IPS-11a (cell line): ENCODE measurements at regions not wholly inside any gene's neighbourhood (a gene's known extent, or its start where the extent isn't known, plus 50 kb on each side); places are given as distances from the start of the nearest gene placed in this dataset.
"Not testable (repeated sequence)": the region's sequence is repeated elsewhere in the genome, so short reads cannot be mapped to it uniquely, and the experiment has no call there.

Experiments used
- H3K4me3 ChIP-seq: one replicate; pipeline ENCODE4 v1.5.1; 2013; ENCODE audit warnings: low read depth, low read length, control low read depth

DNA sequence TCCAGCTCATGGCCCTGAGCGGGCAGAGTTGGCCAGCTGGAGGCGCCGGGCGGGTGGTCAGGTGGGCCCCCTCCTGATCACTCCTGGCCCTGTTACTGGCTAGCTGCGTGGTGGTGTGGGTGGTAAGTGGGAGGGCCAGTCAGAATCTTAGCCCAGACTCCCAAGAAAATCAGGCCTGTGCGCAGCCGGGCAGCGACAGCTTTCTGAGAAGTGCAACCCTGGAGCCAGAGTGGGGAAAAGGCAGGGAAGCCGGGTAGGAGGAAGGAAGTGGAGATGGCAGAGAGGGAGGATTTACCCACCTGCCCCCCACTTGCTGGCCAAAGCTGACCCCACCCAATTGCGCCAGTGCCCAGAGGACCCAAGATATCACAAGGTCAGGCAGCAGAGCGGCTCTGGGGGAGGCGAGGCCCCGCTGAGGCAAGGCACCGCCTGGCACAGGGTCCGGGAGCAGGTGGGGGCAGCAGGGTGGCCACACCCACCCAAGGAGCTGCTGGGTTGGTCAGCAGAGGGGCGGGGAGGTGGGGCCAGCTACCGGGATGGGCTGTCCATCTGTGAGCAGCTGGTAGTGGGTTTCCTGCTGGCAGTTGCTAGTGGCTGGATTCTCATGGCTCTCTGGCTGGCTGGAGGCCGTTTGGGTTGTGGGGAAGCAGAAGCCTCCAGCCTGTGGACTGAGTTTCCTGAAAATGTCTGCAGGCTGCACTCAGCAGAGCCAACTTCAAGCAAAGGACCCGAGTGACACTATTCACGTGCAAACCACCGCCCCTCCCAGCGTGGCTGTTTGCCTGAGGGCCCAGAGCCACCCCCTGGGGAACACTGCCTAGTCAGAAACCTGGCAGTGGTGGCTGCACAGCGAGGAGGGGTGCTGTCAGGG, 196.4 kb downstream of the IGLL1 start:
- no peak overlapping the region for H3K4me3 ChIP-seq

DNA sequence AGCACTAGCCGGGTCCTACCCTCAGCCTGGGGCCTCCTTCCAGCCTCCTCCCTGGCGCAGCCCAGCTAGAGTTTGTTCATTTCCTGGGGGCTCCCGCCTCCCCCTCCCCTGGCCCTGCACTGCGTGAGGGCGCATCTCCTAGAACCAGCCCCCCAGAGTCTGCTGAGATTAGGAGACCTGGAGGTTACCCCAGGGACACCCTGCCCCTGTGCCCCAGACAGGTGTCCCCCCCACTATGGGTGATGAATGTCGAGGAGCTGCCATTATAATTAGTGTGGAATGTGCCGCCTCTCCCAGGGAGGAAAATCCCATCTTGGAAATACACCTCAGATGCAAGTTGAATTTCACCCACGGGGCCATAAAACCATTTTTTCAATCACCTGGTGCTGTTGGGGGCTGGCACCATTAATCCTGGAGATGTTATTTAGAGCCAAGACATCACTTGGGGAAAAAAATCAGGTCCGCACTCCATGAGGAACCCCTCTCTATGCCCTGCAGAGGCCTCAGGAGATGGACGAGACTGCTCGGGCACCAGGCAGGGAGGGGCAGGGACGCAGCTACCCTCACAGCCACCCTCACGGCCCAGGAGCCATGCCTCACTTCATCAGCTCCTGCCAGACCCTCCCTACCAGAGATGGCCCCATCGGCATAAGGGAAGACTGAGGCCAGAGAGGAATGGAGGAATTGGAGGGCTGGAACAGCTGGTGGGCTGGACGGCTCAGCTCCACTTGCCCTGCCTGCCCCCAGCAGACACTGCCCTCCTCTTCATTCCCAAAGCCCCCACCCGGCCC, 197.5 kb downstream of the IGLL1 start:
- no peak overlapping the region for H3K4me3 ChIP-seq

DNA sequence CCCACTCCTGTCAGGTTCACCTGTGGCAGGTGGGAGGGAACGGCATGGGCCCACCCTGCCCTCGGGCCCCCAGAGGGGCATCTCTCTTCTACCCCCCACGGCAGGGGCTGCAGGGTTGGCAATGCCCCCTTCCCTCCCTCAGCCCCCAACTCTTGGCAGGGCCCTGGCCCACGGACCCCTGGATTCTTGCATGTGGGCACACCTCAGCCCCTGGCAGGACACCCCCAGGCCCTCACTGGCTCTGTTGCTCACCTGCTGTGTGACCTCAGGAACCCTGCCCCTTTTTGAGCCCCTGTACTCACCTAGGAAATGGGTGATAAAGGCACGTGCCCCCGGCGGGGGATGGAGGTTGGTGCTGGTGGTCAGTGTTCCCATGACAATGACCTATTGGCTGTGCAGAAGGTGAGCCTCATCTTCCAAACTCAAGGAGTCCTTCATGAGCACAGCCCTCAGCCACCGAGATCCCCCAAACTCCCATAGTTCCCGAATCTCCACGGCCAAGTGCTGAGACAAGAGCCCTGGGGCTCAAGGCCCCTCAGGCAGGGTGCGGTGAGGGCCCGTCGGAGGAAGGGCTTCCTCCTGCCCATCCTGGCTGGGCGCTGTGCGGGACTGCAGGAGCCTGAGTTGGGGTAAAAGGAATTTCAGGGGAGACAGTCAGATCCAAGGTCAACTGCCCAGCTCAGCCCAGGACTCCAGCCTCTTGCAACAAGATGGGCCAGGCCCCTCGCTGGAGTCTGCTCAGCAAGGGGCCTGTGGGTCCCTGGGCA, 198.2 kb downstream of the IGLL1 start:
- no peak overlapping the region for H3K4me3 ChIP-seq

DNA sequence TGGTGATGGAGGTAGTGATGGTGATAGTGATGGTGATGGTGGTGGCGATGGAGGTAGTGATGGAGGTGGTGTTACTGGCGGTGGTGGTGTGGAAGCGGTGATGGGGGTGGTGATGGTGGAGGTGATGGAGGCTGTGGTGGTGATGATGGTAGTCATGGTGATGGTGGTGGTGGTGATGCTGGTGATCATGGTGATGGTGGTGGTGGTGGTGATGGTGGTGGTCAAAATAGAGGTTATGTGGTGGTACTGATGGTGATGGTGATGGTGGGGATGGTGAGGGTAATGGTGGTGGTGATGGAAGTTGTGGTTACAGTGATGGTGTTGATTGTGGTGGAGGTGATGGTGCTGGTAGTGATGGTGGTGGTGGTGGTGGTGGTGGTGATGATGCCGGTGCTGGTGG, 199.2 kb downstream of the IGLL1 start:
- no peak overlapping the region for H3K4me3 ChIP-seq

DNA sequence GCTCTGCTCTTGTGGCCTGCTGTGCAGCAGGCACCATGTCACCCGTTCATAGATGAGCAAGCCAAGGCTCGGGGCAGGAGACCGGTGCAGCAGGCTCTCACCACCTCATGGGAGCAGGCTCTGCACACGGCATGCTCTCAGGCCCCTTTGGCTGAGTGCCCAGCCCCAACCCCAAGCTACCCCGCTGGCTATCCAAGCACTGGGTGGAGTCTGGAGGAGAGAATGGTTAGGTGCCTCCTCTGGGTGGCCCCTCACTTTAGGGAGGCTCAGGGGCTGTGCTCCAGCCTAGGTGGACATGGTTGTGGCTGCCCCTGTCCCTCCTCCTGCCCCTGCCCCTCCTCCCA, 199.9 kb downstream of the IGLL1 start:
- no peak overlapping the region for H3K4me3 ChIP-seq

DNA sequence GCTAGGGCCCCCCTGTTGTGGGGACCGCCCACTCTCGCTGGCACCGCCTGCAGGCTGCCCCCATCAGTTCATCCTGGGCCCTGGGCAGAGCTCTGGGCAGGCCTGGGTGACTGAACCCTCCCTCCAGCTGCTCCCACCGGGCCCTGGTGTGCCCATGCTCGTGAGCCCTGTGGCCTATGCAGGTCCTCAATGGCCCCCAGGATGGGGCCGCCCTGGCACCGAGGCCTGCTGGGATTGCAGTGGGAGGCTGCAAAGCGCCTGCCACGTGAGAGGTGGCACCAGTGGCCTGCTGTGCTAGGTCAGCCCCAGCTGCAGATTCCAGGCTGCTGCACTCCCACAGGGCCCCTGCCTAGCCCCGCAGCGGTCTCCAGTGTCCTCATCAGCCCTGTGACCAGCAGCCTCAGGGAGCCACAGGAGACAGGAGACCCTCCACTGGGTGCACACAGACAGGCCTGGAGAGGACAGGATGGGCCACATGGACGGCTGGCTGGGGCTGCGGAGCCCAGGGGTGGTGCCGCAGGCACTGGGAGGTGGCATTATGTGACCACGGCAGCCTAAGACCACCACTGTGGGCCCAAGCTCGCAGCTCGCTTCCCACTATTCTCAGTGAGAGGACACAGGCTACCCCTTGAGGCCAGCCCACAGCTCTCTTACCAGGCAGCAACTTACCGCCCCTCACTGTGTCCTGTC, 199.4 kb downstream of the BCR start:
- H3K4me3 ChIP-seq: not testable (repeated sequence)

DNA sequence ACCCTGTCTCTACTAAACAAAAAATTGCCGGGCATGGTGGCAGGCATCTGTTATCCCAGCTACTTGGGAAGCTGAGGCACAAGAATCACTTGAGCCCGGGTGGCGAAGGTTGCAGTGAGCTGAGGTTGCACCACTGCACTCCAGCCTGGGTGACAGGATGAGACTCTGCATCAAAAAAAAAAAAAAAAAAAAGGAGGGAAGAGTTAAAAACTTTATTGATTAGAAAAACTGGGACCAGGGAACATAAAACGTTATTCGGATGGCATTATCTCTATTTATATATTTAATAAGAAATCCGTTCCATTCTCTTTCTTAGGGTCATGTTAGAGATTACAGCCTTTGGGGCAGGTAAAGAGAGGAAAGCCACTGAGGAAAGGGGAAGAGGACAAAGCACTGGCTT, 197.5 kb downstream of the BCR start:
- H3K4me3 ChIP-seq: no peak overlapping the region

DNA sequence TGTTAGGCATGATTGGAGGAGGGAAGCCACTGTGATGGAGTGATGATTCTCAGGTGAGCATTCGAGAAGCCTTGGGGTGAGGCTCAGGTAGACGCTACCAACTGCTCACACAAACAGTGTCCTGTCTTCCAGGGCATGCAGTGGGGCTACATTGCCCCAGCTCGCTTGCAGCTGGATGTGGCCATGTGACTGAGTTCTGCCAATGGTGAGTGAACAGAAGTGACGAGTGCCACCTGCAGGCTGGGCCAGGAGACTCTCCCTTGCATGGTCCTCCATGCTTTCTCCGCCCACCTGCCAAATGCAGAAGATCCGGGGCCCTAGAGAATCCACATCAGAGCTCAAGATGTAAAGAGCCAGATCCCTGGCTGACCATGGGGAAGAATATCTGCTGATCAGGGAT, 195.9 kb downstream of the BCR start:
- H3K4me3 ChIP-seq: no peak overlapping the region

DNA sequence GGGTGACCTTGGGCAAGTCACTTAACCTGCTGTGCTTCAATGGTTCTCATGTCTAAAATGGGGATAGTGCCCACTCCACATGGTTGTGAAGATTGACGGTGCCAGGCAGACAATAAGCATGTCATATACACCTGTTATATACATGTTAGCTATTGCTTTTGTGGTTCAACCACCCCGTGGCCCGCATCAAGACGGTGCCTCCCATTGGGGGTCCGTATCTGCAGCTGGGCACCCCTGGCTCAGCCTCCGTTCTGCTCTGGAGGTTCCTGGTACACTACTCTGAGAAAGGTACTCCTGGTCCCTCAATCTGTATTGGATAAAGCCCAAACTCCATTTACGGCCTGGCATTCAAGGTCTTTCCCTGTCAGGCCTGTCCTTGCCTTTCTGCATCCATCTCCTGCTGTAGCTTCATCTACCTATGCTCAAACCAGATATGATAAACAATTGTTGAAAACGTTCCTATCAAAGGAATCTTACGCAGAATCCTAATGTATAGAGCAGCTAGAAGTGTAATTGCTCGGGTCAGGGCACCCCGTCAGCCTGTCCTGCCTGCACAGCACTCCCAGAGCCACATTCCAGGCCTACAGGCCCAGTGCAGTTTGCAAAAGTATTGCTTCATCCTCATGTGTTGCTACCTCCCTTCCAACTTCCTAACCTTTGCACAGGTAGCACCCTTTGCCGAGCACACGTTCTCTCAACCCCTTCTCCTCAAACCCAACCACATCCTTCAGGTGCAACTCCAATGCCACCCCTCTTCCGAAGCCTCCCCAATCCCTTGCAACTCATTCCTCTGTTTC, 194.9 kb downstream of the BCR start:
- no peak overlapping the region for H3K4me3 ChIP-seq

DNA sequence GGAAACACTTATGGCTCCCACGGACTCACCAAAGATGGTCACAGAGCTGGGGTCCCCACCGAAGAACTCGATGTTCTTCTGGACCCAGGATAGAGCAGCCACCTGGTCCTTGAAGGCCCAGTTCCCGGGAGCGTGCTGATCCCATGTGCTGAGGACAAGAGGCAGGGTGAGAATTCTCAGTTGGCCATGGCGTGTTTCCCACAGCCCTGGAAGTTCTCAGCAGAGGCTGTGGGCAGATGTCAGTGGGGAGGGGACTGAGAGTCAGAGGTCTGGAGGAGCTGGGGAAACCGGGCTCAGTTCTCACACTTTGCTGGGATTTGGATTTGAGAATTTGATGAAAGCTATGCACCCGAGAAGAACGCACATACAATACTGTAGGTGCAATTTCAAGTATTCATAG, 193.3 kb downstream of the BCR start:
- H3K4me3 ChIP-seq: no peak overlapping the region

DNA sequence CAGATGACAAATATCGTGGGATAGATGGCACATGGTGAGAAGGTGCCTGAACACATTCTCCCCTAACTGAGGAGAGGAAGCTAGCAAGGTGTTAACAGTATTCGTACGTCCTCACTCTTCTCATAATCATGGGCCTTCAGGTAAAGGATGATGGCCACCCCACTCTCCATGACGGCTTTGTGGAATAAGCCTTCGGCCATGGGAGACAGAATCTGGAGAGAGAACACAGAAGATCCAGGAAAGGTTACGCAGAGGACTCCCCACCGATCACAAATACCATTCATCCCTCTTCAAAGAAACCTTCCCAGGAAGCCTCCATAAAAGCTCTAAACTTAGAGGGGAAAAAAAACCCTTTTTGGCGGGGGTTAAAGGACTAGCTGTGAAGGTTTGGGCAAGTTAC, 189.9 kb downstream of the BCR start:
- no peak overlapping the region for H3K4me3 ChIP-seq

DNA sequence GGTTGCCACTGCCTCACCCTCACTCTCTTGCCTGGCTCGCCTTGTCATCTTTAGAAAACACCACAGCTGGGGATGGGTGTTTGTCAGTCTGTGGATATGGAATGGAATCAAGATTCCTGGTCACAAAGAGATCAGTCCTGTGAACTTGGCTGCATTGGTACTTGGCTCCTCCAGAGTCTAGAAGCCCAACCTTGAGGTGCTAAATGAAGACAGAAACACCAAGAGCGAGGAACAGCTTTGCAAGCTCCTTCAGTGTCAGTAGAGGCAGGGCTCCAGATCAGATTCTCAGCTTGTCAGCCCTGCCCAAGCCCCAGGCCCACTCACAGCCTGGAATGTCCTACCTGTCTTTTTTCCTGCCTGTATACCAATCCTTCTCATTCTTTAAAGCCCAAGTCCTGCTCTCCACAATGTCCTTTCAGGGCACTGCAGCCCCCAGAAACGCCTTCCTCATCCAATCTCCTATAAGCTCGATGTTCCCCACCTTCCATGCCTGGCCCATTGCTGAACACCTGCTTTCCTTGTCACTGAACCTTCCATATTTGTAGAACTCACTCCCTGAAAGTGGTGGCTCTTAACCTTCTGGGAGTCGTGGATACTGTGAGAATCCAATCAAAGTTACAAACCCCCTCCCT, 188.9 kb downstream of the BCR start:
- H3K4me3 ChIP-seq: no peak overlapping the region
